NT2/D1 (cell line): ENCODE measurements at regions not wholly inside any gene's neighbourhood (a gene's known extent, or its start where the extent isn't known, plus 50 kb on each side); places are given as distances from the start of the nearest gene placed in this dataset.

Experiments used
- SUZ12 ChIP-seq: IDR thresholded peaks from 2 replicates; pipeline ENCODE4 v1.6.1; 2011; ENCODE audit not compliant: insufficient read length, insufficient read depth; ENCODE audit errors: extremely low read depth
- YY1 ChIP-seq: IDR thresholded peaks from 2 replicates; pipeline ENCODE4 v1.6.1; 2011; ENCODE audit not compliant: insufficient read length, insufficient read depth
- ZNF274 ChIP-seq: IDR thresholded peaks from 2 replicates; pipeline ENCODE4 v1.6.1; 2011; ENCODE audit warnings: mild to moderate bottlenecking, low read depth, low read length

- no peak for TF ChIP-seq YY1
- no peak for TF ChIP-seq ZNF274
- no peak for TF ChIP-seq SUZ12
Measured at GRCh38 chr3:10582733-10583132, 77.3 kb upstream of the ATP2B2 start.
